ENCODE measurements at regions not wholly inside any gene's neighbourhood (a gene's known extent, or its start where the extent isn't known, plus 50 kb on each side); places are given as distances from the start of the nearest gene placed in this dataset.

- intact Hi-C loops (cut with micrococcal nuclease) = no loop called here
- DNase-seq (no peak), ATAC-seq (ENCODE audit: low read depth) (no peak)
- no peak overlapping the region for H3K9ac ChIP-seq (ENCODE audit: low read length)
- H3K4me3 ChIP-seq (ENCODE audit: control extremely low read depth in 1 of 5, extremely low read depth in 1 of 5, insufficient read depth in 1 of 5, low read depth in 2 of 5, low read length in 4 of 5) = no peak overlapping the region
- Mint-ChIP-seq H3K4me3 (no peak overlapping the region), H3K27ac (no peak overlapping the region), H3K9me3 (ENCODE audit: insufficient read depth) (no peaks in the 10 kb centered on the region), H3K4me1 (no peaks in the 10 kb centered on the region), H3K27me3 (peaks cover 2% of the 10 kb centered on the region)
- no peaks in the 10 kb centered on the region for H3K27me3 ChIP-seq (replicated peaks in 1 of 4; ENCODE audit: control extremely low read depth in 1 of 4, control insufficient read depth in 3 of 4, insufficient read depth in 4 of 4, low read length in 3 of 4)
- 90% methylated on average over 6 of the region's 9 CpGs for WGBS (ENCODE audit: insufficient coverage)
- H3K36me3 ChIP-seq (replicated peaks in 1 of 2; ENCODE audit: control extremely low read depth in 1 of 2, control insufficient read depth in 1 of 2, extremely low read depth in 1 of 2, insufficient read depth in 2 of 2, low read length in 1 of 2) = no peaks in the 10 kb centered on the region
- ChIA-PET CTCF (no interaction called here), POLR2A (no interaction called here)
- H3K4me1 ChIP-seq (ENCODE audit: control insufficient read depth in 2 of 2, insufficient read depth in 2 of 2, low read length in 2 of 2) = no peaks in the 10 kb centered on the region
- no peaks in the 10 kb centered on the region for H4K20me1 ChIP-seq (ENCODE audit: control insufficient read depth, insufficient read depth, low read length, poor library complexity, severe bottlenecking)
- H3K27ac ChIP-seq (ENCODE audit: low read length in 2 of 2) = no peak overlapping the region
- TF ChIP-seq, protein P1, sequence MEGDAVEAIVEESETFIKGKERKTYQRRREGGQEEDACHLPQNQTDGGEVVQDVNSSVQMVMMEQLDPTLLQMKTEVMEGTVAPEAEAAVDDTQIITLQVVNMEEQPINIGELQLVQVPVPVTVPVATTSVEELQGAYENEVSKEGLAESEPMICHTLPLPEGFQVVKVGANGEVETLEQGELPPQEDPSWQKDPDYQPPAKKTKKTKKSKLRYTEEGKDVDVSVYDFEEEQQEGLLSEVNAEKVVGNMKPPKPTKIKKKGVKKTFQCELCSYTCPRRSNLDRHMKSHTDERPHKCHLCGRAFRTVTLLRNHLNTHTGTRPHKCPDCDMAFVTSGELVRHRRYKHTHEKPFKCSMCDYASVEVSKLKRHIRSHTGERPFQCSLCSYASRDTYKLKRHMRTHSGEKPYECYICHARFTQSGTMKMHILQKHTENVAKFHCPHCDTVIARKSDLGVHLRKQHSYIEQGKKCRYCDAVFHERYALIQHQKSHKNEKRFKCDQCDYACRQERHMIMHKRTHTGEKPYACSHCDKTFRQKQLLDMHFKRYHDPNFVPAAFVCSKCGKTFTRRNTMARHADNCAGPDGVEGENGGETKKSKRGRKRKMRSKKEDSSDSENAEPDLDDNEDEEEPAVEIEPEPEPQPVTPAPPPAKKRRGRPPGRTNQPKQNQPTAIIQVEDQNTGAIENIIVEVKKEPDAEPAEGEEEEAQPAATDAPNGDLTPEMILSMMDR (IDR thresholded peaks at IDR 0.05) = no peak
- no peak for TF ChIP-seq EZH2 (IDR thresholded peaks at IDR 0.05; ENCODE audit: borderline replicate concordance, insufficient read depth, low read depth, low read length, poor library complexity, severe bottlenecking)
- H3K4me2 ChIP-seq (replicated peaks; ENCODE audit: low read depth, low read length, poor library complexity, severe bottlenecking) = no peak overlapping the region
- H2AFZ ChIP-seq (ENCODE audit: insufficient read depth, low read depth, low read length, poor library complexity, severe bottlenecking) = no peak overlapping the region
- H3K9me3 ChIP-seq (ENCODE audit: control extremely low read depth in 1 of 3, control insufficient read depth in 2 of 3, insufficient read depth in 1 of 3, low read length in 2 of 3) = no peaks in the 10 kb centered on the region
- no peaks in the 10 kb centered on the region for H3K79me2 ChIP-seq (ENCODE audit: control insufficient read depth, insufficient read depth, low read length)
These were observed 202.3 kb downstream of the MYCN start for GRCh38 chr2:16142383-16143361.

- Mint-ChIP-seq H3K4me3 (no peak overlapping the region), H3K4me1 (no peaks in the 10 kb centered on the region), H3K27me3 (peaks cover 2% of the 10 kb centered on the region), H3K9me3 (ENCODE audit: insufficient read depth) (no peaks in the 10 kb centered on the region), H3K27ac (no peak overlapping the region)
- no peak for ATAC-seq (ENCODE audit: low read depth)
- no peak for DNase-seq
- CTCF ChIA-PET = no interaction called here
- H2AFZ ChIP-seq (ENCODE audit: insufficient read depth, low read depth, low read length, poor library complexity, severe bottlenecking) = no peak overlapping the region
- no CpG with 5 or more reads among the region's 2 CpGs for WGBS (ENCODE audit: insufficient coverage)
- H4K20me1 ChIP-seq (ENCODE audit: control insufficient read depth, insufficient read depth, low read length, poor library complexity, severe bottlenecking) = no peaks in the 10 kb centered on the region
- intact Hi-C loops (cut with micrococcal nuclease) = no loop called here
- H3K9ac ChIP-seq (ENCODE audit: low read length) = no peak overlapping the region
- H3K27ac ChIP-seq (ENCODE audit: low read length in 2 of 2) = no peak overlapping the region
- H3K9me3 ChIP-seq (ENCODE audit: control extremely low read depth in 1 of 3, control insufficient read depth in 2 of 3, insufficient read depth in 1 of 3, low read length in 2 of 3) = no peaks in the 10 kb centered on the region
- no peaks in the 10 kb centered on the region for H3K27me3 ChIP-seq (replicated peaks in 1 of 4; ENCODE audit: control extremely low read depth in 1 of 4, control insufficient read depth in 3 of 4, insufficient read depth in 4 of 4, low read length in 3 of 4)
- no peak overlapping the region for H3K4me3 ChIP-seq (ENCODE audit: control extremely low read depth in 1 of 5, extremely low read depth in 1 of 5, insufficient read depth in 1 of 5, low read depth in 2 of 5, low read length in 4 of 5)
- TF ChIP-seq, protein P1 (IDR thresholded peaks at IDR 0.05) = no peak
- TF ChIP-seq EZH2 (IDR thresholded peaks at IDR 0.05; ENCODE audit: borderline replicate concordance, insufficient read depth, low read depth, low read length, poor library complexity, severe bottlenecking) = no peak
- H3K4me1 ChIP-seq (ENCODE audit: control insufficient read depth in 2 of 2, insufficient read depth in 2 of 2, low read length in 2 of 2) = no peaks in the 10 kb centered on the region
- POLR2A ChIA-PET = no interaction called here
- H3K79me2 ChIP-seq (ENCODE audit: control insufficient read depth, insufficient read depth, low read length) = no peaks in the 10 kb centered on the region
- H3K4me2 ChIP-seq (replicated peaks; ENCODE audit: low read depth, low read length, poor library complexity, severe bottlenecking) = no peak overlapping the region
- no peaks in the 10 kb centered on the region for H3K36me3 ChIP-seq (replicated peaks in 1 of 2; ENCODE audit: control extremely low read depth in 1 of 2, control insufficient read depth in 1 of 2, extremely low read depth in 1 of 2, insufficient read depth in 2 of 2, low read length in 1 of 2)
These were observed 201.2 kb downstream of the MYCN start for GRCh38 chr2:16141641-16141921.

All from B cell (primary cell).